ENCODE measurements at regions not wholly inside any gene's neighbourhood (a gene's known extent, or its start where the extent isn't known, plus 50 kb on each side); places are given as distances from the start of the nearest gene placed in this dataset.
"Not testable (repeated sequence)": the region's sequence is repeated elsewhere in the genome, so short reads cannot be mapped to it uniquely, and the experiment has no call there.

- TF ChIP-seq, protein P1, sequence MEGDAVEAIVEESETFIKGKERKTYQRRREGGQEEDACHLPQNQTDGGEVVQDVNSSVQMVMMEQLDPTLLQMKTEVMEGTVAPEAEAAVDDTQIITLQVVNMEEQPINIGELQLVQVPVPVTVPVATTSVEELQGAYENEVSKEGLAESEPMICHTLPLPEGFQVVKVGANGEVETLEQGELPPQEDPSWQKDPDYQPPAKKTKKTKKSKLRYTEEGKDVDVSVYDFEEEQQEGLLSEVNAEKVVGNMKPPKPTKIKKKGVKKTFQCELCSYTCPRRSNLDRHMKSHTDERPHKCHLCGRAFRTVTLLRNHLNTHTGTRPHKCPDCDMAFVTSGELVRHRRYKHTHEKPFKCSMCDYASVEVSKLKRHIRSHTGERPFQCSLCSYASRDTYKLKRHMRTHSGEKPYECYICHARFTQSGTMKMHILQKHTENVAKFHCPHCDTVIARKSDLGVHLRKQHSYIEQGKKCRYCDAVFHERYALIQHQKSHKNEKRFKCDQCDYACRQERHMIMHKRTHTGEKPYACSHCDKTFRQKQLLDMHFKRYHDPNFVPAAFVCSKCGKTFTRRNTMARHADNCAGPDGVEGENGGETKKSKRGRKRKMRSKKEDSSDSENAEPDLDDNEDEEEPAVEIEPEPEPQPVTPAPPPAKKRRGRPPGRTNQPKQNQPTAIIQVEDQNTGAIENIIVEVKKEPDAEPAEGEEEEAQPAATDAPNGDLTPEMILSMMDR (tag by site-specific recombination; IDR thresholded peaks at IDR 0.05), result not testable (repeated sequence)
- not testable (repeated sequence) for TF ChIP-seq ZNF76 (tag by site-specific recombination; IDR thresholded peaks at IDR 0.05; ENCODE audit: borderline replicate concordance, low read depth)
Measured at GRCh38 chr6:105860927-105861326, 225.2 kb upstream of the PRDM1 start.
